ENCODE measurements at regions not wholly inside any gene's neighbourhood (a gene's known extent, or its start where the extent isn't known, plus 50 kb on each side); places are given as distances from the start of the nearest gene placed in this dataset.

GRCh38 chr2:22238967-22239366 is 1115.2 kb downstream of the TDRD15 start:
- no peak for DNase-seq (ENCODE audit: low spot score)

- DNase-seq (ENCODE audit: low spot score): no peak
Observed at GRCh38 chr2:22247466-22247865, 1123.7 kb downstream of the TDRD15 start.

- DNase-seq (ENCODE audit: low spot score): no peak
Observed at GRCh38 chr2:22248851-22249250, 1125.1 kb downstream of the TDRD15 start.

- no peak for DNase-seq (ENCODE audit: low spot score)
Observed at GRCh38 chr2:22253171-22253570, 1129.4 kb downstream of the TDRD15 start.

GRCh38 chr2:22261165-22261564 is 1123.8 kb upstream of the KLHL29 start:
- DNase-seq (ENCODE audit: low spot score): no peak

GRCh38 chr2:22270341-22270740 is 1114.6 kb upstream of the KLHL29 start:
- DNase-seq (ENCODE audit: low spot score): no peak

GRCh38 chr2:22273853-22274252 is 1111.1 kb upstream of the KLHL29 start:
- DNase-seq (ENCODE audit: low spot score): no peak

- DNase-seq (ENCODE audit: low spot score): no peak
Observed at GRCh38 chr2:22274661-22275060, 1110.3 kb upstream of the KLHL29 start.

- no peak for DNase-seq (ENCODE audit: low spot score)
Observed at GRCh38 chr2:22276696-22277095, 1108.3 kb upstream of the KLHL29 start.

GRCh38 chr2:22279541-22279940 is 1105.4 kb upstream of the KLHL29 start:
- DNase-seq (ENCODE audit: low spot score): no peak

GRCh38 chr2:22281033-22281432 is 1103.9 kb upstream of the KLHL29 start:
- DNase-seq (ENCODE audit: low spot score): no peak

GRCh38 chr2:22282220-22282619 is 1102.8 kb upstream of the KLHL29 start:
- no peak for DNase-seq (ENCODE audit: low spot score)

- no peak for DNase-seq (ENCODE audit: low spot score)
Observed at GRCh38 chr2:22282916-22283315, 1102.1 kb upstream of the KLHL29 start.

- DNase-seq (ENCODE audit: low spot score): no peak
Observed at GRCh38 chr2:22283436-22283835, 1101.5 kb upstream of the KLHL29 start.

- no peak for DNase-seq (ENCODE audit: low spot score)
Observed at GRCh38 chr2:22290302-22290701, 1094.7 kb upstream of the KLHL29 start.

GRCh38 chr2:22290909-22291473 is 1094.0 kb upstream of the KLHL29 start:
- no peak for DNase-seq (ENCODE audit: low spot score)

GRCh38 chr2:22301228-22301627 is 1083.8 kb upstream of the KLHL29 start:
- DNase-seq (ENCODE audit: low spot score): no peak

GRCh38 chr2:22326250-22326649 is 1058.7 kb upstream of the KLHL29 start:
- no peak for DNase-seq (ENCODE audit: low spot score)

- no peak for DNase-seq (ENCODE audit: low spot score)
Observed at GRCh38 chr2:22329211-22330154, 1055.5 kb upstream of the KLHL29 start.

- no peak for DNase-seq (ENCODE audit: low spot score)
Observed at GRCh38 chr2:22336414-22336813, 1048.6 kb upstream of the KLHL29 start.

- DNase-seq (ENCODE audit: low spot score): no peak
Observed at GRCh38 chr2:22340716-22341115, 1044.3 kb upstream of the KLHL29 start.

GRCh38 chr2:22347306-22347705 is 1037.7 kb upstream of the KLHL29 start:
- DNase-seq (ENCODE audit: low spot score): no peak

- DNase-seq (ENCODE audit: low spot score): no peak
Observed at GRCh38 chr2:22350621-22351020, 1034.4 kb upstream of the KLHL29 start.
